RWPE2 (cell line): ENCODE measurements at regions not wholly inside any gene's neighbourhood (a gene's known extent, or its start where the extent isn't known, plus 50 kb on each side); places are given as distances from the start of the nearest gene placed in this dataset.

Experiments
- ATAC-seq: fragments of 200-7000 bp; cut with Tn5 transposase; 3 replicates; pipeline ENCODE4 v1.9.1; 2021; ENCODE audit warnings: low read depth
- DNase-seq: peaks from one replicate; pipeline ENCODE4 v3.0.0-alpha.2; 2020; ENCODE audit warnings: low spot score
- H3K27ac ChIP-seq: fragments of 450-650 bp; 2 replicates; pipeline ENCODE4 v1.5.1; 2017; ENCODE audit warnings: mild to moderate bottlenecking; ENCODE audit not compliant: poor library complexity, severe bottlenecking
- H3K27me3 ChIP-seq: fragments of 250-450 bp; sonication (Bioruptor Pico); 2 replicates; pipeline ENCODE4 v1.5.1; 2021; ENCODE audit warnings: mild to moderate bottlenecking, moderate library complexity; ENCODE audit not compliant: insufficient read depth, poor library complexity, severe bottlenecking
- H3K36me3 ChIP-seq: fragments of 250-450 bp; sonication (Bioruptor Pico); 2 replicates; pipeline ENCODE4 v1.5.1; 2020; ENCODE audit warnings: low read depth, mild to moderate bottlenecking, moderate library complexity
- H3K4me1 ChIP-seq: fragments of 250-450 bp; sonication (Bioruptor Pico); 2 replicates; pipeline ENCODE4 v1.5.1; 2021; ENCODE audit warnings: mild to moderate bottlenecking, moderate library complexity; ENCODE audit not compliant: insufficient read depth, poor library complexity, severe bottlenecking
- H3K4me3 ChIP-seq: fragments of 250-450 bp; sonication (Bioruptor Pico); 2 replicates; pipeline ENCODE4 v1.5.1; 2021; ENCODE audit warnings: mild to moderate bottlenecking, moderate library complexity; ENCODE audit not compliant: severe bottlenecking
- H3K9me3 ChIP-seq: fragments of 250-450 bp; sonication (Bioruptor Pico); 2 replicates; pipeline ENCODE4 v1.5.1; 2021; ENCODE audit warnings: mild to moderate bottlenecking, moderate library complexity; ENCODE audit not compliant: severe bottlenecking
- TF ChIP-seq, protein P1 (sequence below): fragments of 450-650 bp; IDR thresholded peaks from one replicate; pipeline ENCODE4 v1.5.1; 2017; ENCODE audit warnings: mild to moderate bottlenecking, moderate library complexity; ENCODE audit not compliant: poor library complexity, severe bottlenecking

DNA sequence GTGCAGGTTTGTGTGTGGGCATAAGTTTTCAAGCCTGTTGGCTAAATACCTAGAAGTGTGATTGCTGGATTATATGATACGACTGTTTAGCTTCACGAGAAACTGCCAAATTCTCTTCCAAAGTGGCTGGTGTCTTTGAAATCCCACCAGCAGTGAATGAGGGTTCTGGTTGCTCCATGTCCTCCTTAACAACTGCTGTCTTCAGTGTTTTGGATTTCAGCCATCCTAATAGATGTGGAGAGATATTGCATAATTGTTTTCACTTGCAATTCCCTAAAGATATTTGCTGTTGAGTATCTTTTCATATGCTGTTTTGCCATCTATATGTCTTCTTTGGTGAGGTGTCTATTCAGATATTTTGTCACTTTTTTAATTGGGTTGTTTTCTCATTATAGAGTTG, 390.5 kb downstream of the ZNF536 start:
- TF ChIP-seq, protein P1, sequence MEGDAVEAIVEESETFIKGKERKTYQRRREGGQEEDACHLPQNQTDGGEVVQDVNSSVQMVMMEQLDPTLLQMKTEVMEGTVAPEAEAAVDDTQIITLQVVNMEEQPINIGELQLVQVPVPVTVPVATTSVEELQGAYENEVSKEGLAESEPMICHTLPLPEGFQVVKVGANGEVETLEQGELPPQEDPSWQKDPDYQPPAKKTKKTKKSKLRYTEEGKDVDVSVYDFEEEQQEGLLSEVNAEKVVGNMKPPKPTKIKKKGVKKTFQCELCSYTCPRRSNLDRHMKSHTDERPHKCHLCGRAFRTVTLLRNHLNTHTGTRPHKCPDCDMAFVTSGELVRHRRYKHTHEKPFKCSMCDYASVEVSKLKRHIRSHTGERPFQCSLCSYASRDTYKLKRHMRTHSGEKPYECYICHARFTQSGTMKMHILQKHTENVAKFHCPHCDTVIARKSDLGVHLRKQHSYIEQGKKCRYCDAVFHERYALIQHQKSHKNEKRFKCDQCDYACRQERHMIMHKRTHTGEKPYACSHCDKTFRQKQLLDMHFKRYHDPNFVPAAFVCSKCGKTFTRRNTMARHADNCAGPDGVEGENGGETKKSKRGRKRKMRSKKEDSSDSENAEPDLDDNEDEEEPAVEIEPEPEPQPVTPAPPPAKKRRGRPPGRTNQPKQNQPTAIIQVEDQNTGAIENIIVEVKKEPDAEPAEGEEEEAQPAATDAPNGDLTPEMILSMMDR = no peak
- H3K27me3 ChIP-seq = no peaks in the 10 kb centered on the region
- peaks cover 2% of the 10 kb centered on the region for H3K9me3 ChIP-seq
- no peak overlapping the region for H3K27ac ChIP-seq
- DNase-seq (no peak), ATAC-seq (no peak)
- no peaks in the 10 kb centered on the region for H3K4me1 ChIP-seq
- H3K36me3 ChIP-seq = no peaks in the 10 kb centered on the region
- no peak overlapping the region for H3K4me3 ChIP-seq

DNA sequence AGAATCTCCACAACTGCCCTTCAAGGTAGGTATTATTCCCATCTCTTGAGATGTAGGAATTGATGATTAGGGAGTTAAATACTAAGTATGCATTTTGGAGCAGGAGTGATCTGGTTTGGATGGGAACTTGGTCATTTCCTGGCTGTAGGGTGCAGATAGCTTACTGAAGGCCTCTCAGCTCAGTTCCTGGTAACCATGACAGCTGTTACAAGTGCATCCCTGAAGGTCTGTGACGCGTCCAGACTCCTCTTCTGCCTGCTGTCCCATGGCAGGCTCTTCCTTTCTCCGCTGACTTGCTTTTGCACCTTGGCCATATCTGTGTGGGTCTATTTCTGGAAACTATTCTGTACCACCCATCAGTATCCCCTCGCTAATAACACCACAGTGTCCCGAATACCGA, 387.8 kb downstream of the ZNF536 start:
- peaks cover 2% of the 10 kb centered on the region for H3K9me3 ChIP-seq

DNA sequence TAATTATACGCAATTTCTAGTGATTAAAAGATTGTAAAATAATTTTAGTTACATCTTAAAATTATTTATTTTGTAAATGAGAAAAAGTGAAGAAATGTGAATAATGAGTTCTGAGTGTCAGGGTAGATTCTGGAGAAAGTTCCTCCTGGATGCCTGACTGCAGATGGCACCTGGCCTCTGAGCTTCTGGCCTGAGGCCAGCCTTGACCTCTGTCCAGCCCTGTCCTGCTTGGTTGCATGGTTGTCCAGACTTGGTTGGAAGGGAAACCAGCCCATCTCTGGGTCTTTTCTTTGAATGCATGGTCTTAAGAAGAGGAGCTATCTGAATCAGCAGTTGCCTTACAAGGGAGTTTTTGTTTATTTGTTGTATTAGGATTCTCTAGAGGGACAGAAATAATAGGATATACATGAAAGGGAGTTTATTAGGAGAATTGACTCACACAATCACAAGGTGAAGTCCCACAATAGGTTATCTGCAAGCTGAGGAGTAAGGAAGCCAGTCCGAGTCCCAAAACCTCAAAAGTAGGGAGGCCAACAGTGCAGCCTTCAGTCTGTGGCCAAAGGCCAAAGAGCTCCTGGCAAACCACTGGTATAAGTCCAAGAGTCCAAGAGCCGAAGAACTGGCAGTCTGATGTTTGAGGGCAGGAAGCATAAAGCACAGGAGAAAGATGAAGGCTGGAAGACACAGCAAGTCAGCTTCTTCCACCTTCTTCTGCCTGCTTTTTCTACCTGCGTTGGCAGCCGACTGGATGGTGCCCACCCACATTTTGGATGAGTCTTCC, 385.8 kb downstream of the ZNF536 start:
- TF ChIP-seq, protein P1 = no peak
- H3K4me1 ChIP-seq = no peaks in the 10 kb centered on the region
- ATAC-seq = no peak
- no peak for DNase-seq
- no peak overlapping the region for H3K4me3 ChIP-seq
- no peaks in the 10 kb centered on the region for H3K36me3 ChIP-seq
- H3K9me3 ChIP-seq = no peaks in the 10 kb centered on the region
- H3K27ac ChIP-seq = no peak overlapping the region
- no peaks in the 10 kb centered on the region for H3K27me3 ChIP-seq

More for the DNA sequence above, 387.8 kb downstream of the ZNF536 start:
- no peaks in the 10 kb centered on the region for H3K36me3 ChIP-seq
- ATAC-seq (no peak), DNase-seq (no peak)
- H3K27me3 ChIP-seq = no peaks in the 10 kb centered on the region
- H3K4me1 ChIP-seq = no peaks in the 10 kb centered on the region
- no peak overlapping the region for H3K27ac ChIP-seq
- H3K4me3 ChIP-seq = no peak overlapping the region
- TF ChIP-seq, protein P1 = no peak

GRCh38 chr19:30757104-30757836, 385.1 kb downstream of the ZNF536 start:
- ATAC-seq (no peak), DNase-seq (no peak)
- Histone ChIP-seq H3K4me3 (no peak overlapping the region), H3K27ac (no peak overlapping the region), H3K4me1 (no peaks in the 10 kb centered on the region), H3K36me3 (no peaks in the 10 kb centered on the region), H3K9me3 (no peaks in the 10 kb centered on the region), H3K27me3 (no peaks in the 10 kb centered on the region)
- TF ChIP-seq, protein P1 = no peak
